ENCODE measurements at regions not wholly inside any gene's neighbourhood (a gene's known extent, or its start where the extent isn't known, plus 50 kb on each side); places are given as distances from the start of the nearest gene placed in this dataset.

DNA sequence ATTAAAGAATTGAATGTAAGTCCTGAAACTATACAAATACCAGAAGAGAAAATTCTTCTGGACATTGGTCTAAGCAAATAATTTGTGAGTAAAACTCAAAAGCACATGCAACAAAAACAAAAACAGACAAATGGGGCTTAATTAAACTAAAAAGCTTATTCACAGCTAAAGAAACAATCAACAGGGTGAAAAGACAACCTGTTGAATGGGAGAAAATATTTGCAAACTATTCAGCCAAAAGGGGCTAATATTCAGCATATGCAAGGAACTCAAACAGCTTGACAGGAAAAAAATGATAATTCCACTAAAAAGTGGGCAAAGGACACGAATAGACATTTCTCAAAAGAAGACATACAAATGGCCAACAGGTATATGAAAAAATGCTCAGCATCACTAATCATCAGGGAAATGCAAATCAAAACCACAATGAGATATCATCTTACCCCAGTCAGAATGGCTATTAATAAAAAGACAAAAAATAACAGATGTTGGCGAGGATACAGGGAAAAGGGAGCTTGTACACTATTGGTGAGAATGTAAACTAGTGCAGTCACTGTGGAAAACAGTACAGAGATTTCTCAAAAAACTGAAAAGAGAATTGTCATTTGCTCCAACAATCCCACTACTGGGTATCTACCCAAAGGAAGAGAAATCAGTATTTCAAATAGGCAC, 177.5 kb upstream of the RTL1 start:
- peaks cover 0 to 25% of the 10 kb centered on the region in 2 experiments; a peak in 1 of 4 replicates for H3K4me1 ChIP-seq (ENCODE audit: control insufficient read depth in 1 of 2, insufficient read depth in 2 of 2, low read depth in 1 of 2, low read length in 1 of 2)
- 74% methylated on average over 2 of the region's 2 CpGs for WGBS (ENCODE audit: low lambda C conversion rate)
- no peaks in the 10 kb centered on the region for H3K27me3 ChIP-seq (ENCODE audit: insufficient read depth)
- no peaks in the 10 kb centered on the region for H3F3A ChIP-seq (replicated peaks; ENCODE audit: insufficient read depth)
- no peak overlapping the region for H3K9ac ChIP-seq
- no peaks in the 10 kb centered on the region for H4K20me1 ChIP-seq (ENCODE audit: insufficient read depth)
- no peak overlapping the region for H3K4me3 ChIP-seq (ENCODE audit: low read depth in 2 of 2, low read length in 1 of 2)
- H3K36me3 ChIP-seq (replicated peaks in 1 of 2; ENCODE audit: control insufficient read depth in 1 of 2, insufficient read depth in 2 of 2, low read length in 1 of 2), result no peaks in the 10 kb centered on the region
- H3K9me3 ChIP-seq, result no peaks in the 10 kb centered on the region
- no peak overlapping the region for H2AFZ ChIP-seq (ENCODE audit: low read depth)
- H3K79me2 ChIP-seq (ENCODE audit: insufficient read depth), result no peaks in the 10 kb centered on the region
- H3K9me2 ChIP-seq, result no peaks in the 10 kb centered on the region
- ChIA-PET CTCF (interaction anchor here (1.0 to 1.7 kb wide), 2 partner anchors 9 to 175 kb away, joined by 3 to 5 read pairs; no protein-coding TSS in a partner anchor), POLR2A (no interaction called here)
- TF ChIP-seq RCOR1 (IDR thresholded peaks at IDR 0.05; ENCODE audit: low read length), result no peak
- TF ChIP-seq EZH2phosphoT487 (IDR thresholded peaks at IDR 0.05; ENCODE audit: borderline replicate concordance, low read depth), result no peak
- no peak for TF ChIP-seq TEAD4 (IDR thresholded peaks at IDR 0.05; ENCODE audit: borderline replicate concordance, insufficient read depth)
- TF ChIP-seq MXI1 (IDR thresholded peaks at IDR 0.05; ENCODE audit: low read depth, low read length), result no peak
- TF ChIP-seq NRF1 (IDR thresholded peaks at IDR 0.05; ENCODE audit: low read depth, low read length), result no peak
- no peak for TF ChIP-seq EP300 (IDR thresholded peaks at IDR 0.05; ENCODE audit: borderline replicate concordance in 1 of 2, low read depth in 1 of 2, low read length in 1 of 2)
- TF ChIP-seq, protein P1, sequence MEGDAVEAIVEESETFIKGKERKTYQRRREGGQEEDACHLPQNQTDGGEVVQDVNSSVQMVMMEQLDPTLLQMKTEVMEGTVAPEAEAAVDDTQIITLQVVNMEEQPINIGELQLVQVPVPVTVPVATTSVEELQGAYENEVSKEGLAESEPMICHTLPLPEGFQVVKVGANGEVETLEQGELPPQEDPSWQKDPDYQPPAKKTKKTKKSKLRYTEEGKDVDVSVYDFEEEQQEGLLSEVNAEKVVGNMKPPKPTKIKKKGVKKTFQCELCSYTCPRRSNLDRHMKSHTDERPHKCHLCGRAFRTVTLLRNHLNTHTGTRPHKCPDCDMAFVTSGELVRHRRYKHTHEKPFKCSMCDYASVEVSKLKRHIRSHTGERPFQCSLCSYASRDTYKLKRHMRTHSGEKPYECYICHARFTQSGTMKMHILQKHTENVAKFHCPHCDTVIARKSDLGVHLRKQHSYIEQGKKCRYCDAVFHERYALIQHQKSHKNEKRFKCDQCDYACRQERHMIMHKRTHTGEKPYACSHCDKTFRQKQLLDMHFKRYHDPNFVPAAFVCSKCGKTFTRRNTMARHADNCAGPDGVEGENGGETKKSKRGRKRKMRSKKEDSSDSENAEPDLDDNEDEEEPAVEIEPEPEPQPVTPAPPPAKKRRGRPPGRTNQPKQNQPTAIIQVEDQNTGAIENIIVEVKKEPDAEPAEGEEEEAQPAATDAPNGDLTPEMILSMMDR (IDR thresholded peaks at IDR 0.05), result no peak
- TF ChIP-seq, protein P2, sequence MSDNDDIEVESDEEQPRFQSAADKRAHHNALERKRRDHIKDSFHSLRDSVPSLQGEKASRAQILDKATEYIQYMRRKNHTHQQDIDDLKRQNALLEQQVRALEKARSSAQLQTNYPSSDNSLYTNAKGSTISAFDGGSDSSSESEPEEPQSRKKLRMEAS (IDR thresholded peaks at IDR 0.05; ENCODE audit: low read depth), result no peak
- TF ChIP-seq, protein P3, sequence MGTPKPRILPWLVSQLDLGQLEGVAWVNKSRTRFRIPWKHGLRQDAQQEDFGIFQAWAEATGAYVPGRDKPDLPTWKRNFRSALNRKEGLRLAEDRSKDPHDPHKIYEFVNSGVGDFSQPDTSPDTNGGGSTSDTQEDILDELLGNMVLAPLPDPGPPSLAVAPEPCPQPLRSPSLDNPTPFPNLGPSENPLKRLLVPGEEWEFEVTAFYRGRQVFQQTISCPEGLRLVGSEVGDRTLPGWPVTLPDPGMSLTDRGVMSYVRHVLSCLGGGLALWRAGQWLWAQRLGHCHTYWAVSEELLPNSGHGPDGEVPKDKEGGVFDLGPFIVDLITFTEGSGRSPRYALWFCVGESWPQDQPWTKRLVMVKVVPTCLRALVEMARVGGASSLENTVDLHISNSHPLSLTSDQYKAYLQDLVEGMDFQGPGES (IDR thresholded peaks at IDR 0.05; ENCODE audit: low read depth, low read length), result no peak
- no peak overlapping the region for H3K4me2 ChIP-seq
- H3K27ac ChIP-seq (ENCODE audit: low read depth in 2 of 2, low read length in 1 of 2), result no peak overlapping the region
- no peak for DNase-seq

GRCh38 chr14:101082036-101082435, 178.5 kb upstream of the RTL1 start:
- Histone ChIP-seq H3K9ac (no peak overlapping the region), H3K4me2 (no peak overlapping the region), H2AFZ (ENCODE audit: low read depth) (no peak overlapping the region), H3F3A (replicated peaks; ENCODE audit: insufficient read depth) (no peaks in the 10 kb centered on the region), H3K27ac (ENCODE audit: low read depth in 2 of 2, low read length in 1 of 2) (no peak overlapping the region; a peak in 1 of 4 replicates), H3K4me3 (ENCODE audit: low read depth in 2 of 2, low read length in 1 of 2) (no peak overlapping the region), H4K20me1 (ENCODE audit: insufficient read depth) (no peaks in the 10 kb centered on the region), H3K9me2 (no peaks in the 10 kb centered on the region), H3K36me3 (replicated peaks in 1 of 2; ENCODE audit: control insufficient read depth in 1 of 2, insufficient read depth in 2 of 2, low read length in 1 of 2) (no peaks in the 10 kb centered on the region), H3K27me3 (ENCODE audit: insufficient read depth) (no peaks in the 10 kb centered on the region), H3K4me1 (ENCODE audit: control insufficient read depth in 1 of 2, insufficient read depth in 2 of 2, low read depth in 1 of 2, low read length in 1 of 2) (peaks cover 0 to 17% of the 10 kb centered on the region in 2 experiments; a peak in 1 of 4 replicates), H3K79me2 (ENCODE audit: insufficient read depth) (no peaks in the 10 kb centered on the region), H3K9me3 (no peaks in the 10 kb centered on the region)
- ChIA-PET CTCF (interaction anchor here (0.7 to 1.7 kb wide), 3 partner anchors 8 to 153 kb away, joined by 3 to 5 read pairs (median 3); no protein-coding TSS in a partner anchor), POLR2A (no interaction called here)
- 82% methylated on average over 10 of the region's 10 CpGs for WGBS (ENCODE audit: low lambda C conversion rate)
- TF ChIP-seq FOXM1 (IDR thresholded peaks at IDR 0.05; ENCODE audit: low read depth) (no peak), RFX5 (IDR thresholded peaks at IDR 0.05; ENCODE audit: low read length) (no peak), JUND (IDR thresholded peaks at IDR 0.05) (no peak), RCOR1 (IDR thresholded peaks at IDR 0.05; ENCODE audit: low read length) (no peak), EP300 (IDR thresholded peaks at IDR 0.05; ENCODE audit: borderline replicate concordance in 1 of 2, low read depth in 1 of 2, low read length in 1 of 2) (no peak)
- TF ChIP-seq, protein P4, sequence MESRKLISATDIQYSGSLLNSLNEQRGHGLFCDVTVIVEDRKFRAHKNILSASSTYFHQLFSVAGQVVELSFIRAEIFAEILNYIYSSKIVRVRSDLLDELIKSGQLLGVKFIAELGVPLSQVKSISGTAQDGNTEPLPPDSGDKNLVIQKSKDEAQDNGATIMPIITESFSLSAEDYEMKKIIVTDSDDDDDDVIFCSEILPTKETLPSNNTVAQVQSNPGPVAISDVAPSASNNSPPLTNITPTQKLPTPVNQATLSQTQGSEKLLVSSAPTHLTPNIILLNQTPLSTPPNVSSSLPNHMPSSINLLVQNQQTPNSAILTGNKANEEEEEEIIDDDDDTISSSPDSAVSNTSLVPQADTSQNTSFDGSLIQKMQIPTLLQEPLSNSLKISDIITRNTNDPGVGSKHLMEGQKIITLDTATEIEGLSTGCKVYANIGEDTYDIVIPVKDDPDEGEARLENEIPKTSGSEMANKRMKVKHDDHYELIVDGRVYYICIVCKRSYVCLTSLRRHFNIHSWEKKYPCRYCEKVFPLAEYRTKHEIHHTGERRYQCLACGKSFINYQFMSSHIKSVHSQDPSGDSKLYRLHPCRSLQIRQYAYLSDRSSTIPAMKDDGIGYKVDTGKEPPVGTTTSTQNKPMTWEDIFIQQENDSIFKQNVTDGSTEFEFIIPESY (IDR thresholded peaks at IDR 0.05; ENCODE audit: borderline replicate concordance, low read depth), result no peak
- TF ChIP-seq, protein P2 (IDR thresholded peaks at IDR 0.05; ENCODE audit: low read depth), result no peak
- TF ChIP-seq, protein P5, sequence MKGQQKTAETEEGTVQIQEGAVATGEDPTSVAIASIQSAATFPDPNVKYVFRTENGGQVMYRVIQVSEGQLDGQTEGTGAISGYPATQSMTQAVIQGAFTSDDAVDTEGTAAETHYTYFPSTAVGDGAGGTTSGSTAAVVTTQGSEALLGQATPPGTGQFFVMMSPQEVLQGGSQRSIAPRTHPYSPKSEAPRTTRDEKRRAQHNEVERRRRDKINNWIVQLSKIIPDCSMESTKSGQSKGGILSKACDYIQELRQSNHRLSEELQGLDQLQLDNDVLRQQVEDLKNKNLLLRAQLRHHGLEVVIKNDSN (IDR thresholded peaks at IDR 0.05; ENCODE audit: borderline replicate concordance, low read depth), result no peak
- no peak for DNase-seq

All from SK-N-SH (cell line).